H9 (cell line): ENCODE measurements at regions not wholly inside any gene's neighbourhood (a gene's known extent, or its start where the extent isn't known, plus 50 kb on each side); places are given as distances from the start of the nearest gene placed in this dataset.

ENCODE experiments used
- DNase-seq: peaks from one replicate; pipeline ENCODE4 v3.0.0-alpha.2; 2017
- H2AFZ ChIP-seq: one replicate; pipeline ENCODE4 v1.6.1; 2013; ENCODE audit warnings: mild to moderate bottlenecking, low read length, control low read depth, moderate library complexity
- H2AK5ac ChIP-seq: 2 replicates; pipeline ENCODE4 v1.6.1; 2013; ENCODE audit warnings: low read length, control low read depth, mixed read lengths; ENCODE audit not compliant: insufficient read length
- H2BK120ac ChIP-seq: one replicate; pipeline ENCODE4 v1.6.1; 2013; ENCODE audit warnings: low read depth, mild to moderate bottlenecking, low read length, control low read depth, inconsistent platforms; ENCODE audit not compliant: poor library complexity, severe bottlenecking
- H2BK12ac ChIP-seq: 2 replicates; pipeline ENCODE4 v1.6.1; 2013; ENCODE audit warnings: low read length, control low read depth, mixed read lengths, low read depth; ENCODE audit not compliant: insufficient read length
- H2BK15ac ChIP-seq: 2 replicates; pipeline ENCODE4 v1.6.1; 2013; ENCODE audit warnings: low read depth, low read length, control low read depth
- H2BK20ac ChIP-seq: one replicate; pipeline ENCODE4 v1.6.1; 2013; ENCODE audit warnings: low read depth, mild to moderate bottlenecking, low read length, control low read depth, inconsistent platforms; ENCODE audit not compliant: poor library complexity, severe bottlenecking
- H2BK5ac ChIP-seq: 2 replicates; pipeline ENCODE4 v1.6.1; 2013; ENCODE audit warnings: low read length, control low read depth, mixed read lengths; ENCODE audit not compliant: insufficient read length
- H3K14ac ChIP-seq: 2 replicates; pipeline ENCODE4 v1.6.1; 2013; ENCODE audit warnings: low read length, control low read depth; ENCODE audit not compliant: insufficient read depth
- H3K18ac ChIP-seq: 2 replicates; pipeline ENCODE4 v1.6.1; 2013; ENCODE audit warnings: low read depth, mild to moderate bottlenecking, mixed read lengths, low read length, control low read depth; ENCODE audit not compliant: insufficient read length
- H3K23ac ChIP-seq: 2 replicates; pipeline ENCODE4 v1.6.1; 2013; ENCODE audit warnings: low read length, control low read depth, mixed read lengths, low read depth; ENCODE audit not compliant: insufficient read length
- H3K23me2 ChIP-seq: 2 replicates; pipeline ENCODE4 v1.6.1; 2013; ENCODE audit warnings: low read depth, mild to moderate bottlenecking, mixed read lengths, low read length, control low read depth; ENCODE audit not compliant: insufficient read length, poor library complexity, severe bottlenecking
- H3K27ac ChIP-seq: 2 replicates; pipeline ENCODE4 v1.5.1; 2013; ENCODE audit warnings: low read length, control low read depth, mixed read lengths, low read depth; ENCODE audit not compliant: insufficient read length
- H3K27me3 ChIP-seq: 2 replicates; pipeline ENCODE4 v1.6.1; 2013; ENCODE audit warnings: low read length, control low read depth, inconsistent platforms; ENCODE audit not compliant: insufficient read depth
- H3K4ac ChIP-seq: 2 replicates; pipeline ENCODE4 v1.6.1; 2013; ENCODE audit warnings: low read depth, mild to moderate bottlenecking, control low read depth, inconsistent platforms, low read length, moderate library complexity
- H3K4me1 ChIP-seq: 2 replicates; pipeline ENCODE4 v1.6.1; 2013; ENCODE audit warnings: low read length, control low read depth, inconsistent platforms; ENCODE audit not compliant: insufficient read depth
- H3K4me2 ChIP-seq: 2 replicates; pipeline ENCODE4 v1.6.1; 2013; ENCODE audit warnings: low read length, control low read depth, mixed read lengths; ENCODE audit not compliant: insufficient read length, insufficient read depth
- H3K56ac ChIP-seq: 2 replicates; pipeline ENCODE4 v1.6.1; 2013; ENCODE audit warnings: low read depth, mild to moderate bottlenecking, mixed read lengths, low read length, control low read depth; ENCODE audit not compliant: insufficient read length
- H3K79me1 ChIP-seq: 2 replicates; pipeline ENCODE4 v1.6.1; 2013; ENCODE audit warnings: low read depth, mild to moderate bottlenecking, moderate library complexity, low read length, control low read depth, inconsistent platforms; ENCODE audit not compliant: insufficient read depth, poor library complexity, severe bottlenecking
- H3K79me2 ChIP-seq: 2 replicates; pipeline ENCODE4 v1.6.1; 2013; ENCODE audit warnings: low read length, control low read depth, inconsistent platforms; ENCODE audit not compliant: insufficient read depth
- H3K9ac ChIP-seq: 2 replicates; pipeline ENCODE4 v1.6.1; 2013; ENCODE audit warnings: low read length, control low read depth, mixed read lengths; ENCODE audit not compliant: insufficient read length; ENCODE audit errors: extremely low read depth
- H3K9me3 ChIP-seq: one replicate; pipeline ENCODE4 v1.6.1; 2013; ENCODE audit warnings: low read depth, low read length, inconsistent platforms; ENCODE audit not compliant: control insufficient read depth
- H3T11ph ChIP-seq: one replicate; pipeline ENCODE4 v1.6.1; 2013; ENCODE audit warnings: mild to moderate bottlenecking, low read length, control low read depth, inconsistent platforms
- H4K20me1 ChIP-seq: one replicate; pipeline ENCODE4 v1.6.1; 2013; ENCODE audit not compliant: control insufficient read depth, insufficient read length, insufficient read depth
- H4K5ac ChIP-seq: 2 replicates; pipeline ENCODE4 v1.6.1; 2013; ENCODE audit warnings: low read depth, mild to moderate bottlenecking, mixed read lengths, low read length, control low read depth; ENCODE audit not compliant: insufficient read length
- H4K8ac ChIP-seq: replicated peaks from 2 replicates; pipeline ENCODE4 v1.6.1; 2013; ENCODE audit warnings: low read length, control low read depth, mixed read lengths, low read depth; ENCODE audit not compliant: insufficient read length
- H4K91ac ChIP-seq: 2 replicates; pipeline ENCODE4 v1.6.1; 2013; ENCODE audit warnings: low read depth, mild to moderate bottlenecking, moderate library complexity, mixed read lengths, low read length, control low read depth; ENCODE audit not compliant: insufficient read length
- H3K27ac Mint-ChIP-seq, 3 experiments: 2 replicates in 2 of 3; 3 replicates in 1 of 3; pipeline ENCODE4 v1.8.0; 2020 to 2021; ENCODE audit warnings: mixed read lengths in 3 of 3, mild to moderate bottlenecking in 1 of 3, moderate library complexity in 1 of 3
- H3K27me3 Mint-ChIP-seq: 2 replicates; pipeline ENCODE4 v1.8.0; 2021; ENCODE audit warnings: low read depth, mild to moderate bottlenecking, moderate library complexity, mixed read lengths
- H3K36me3 Mint-ChIP-seq, 3 experiments: 2 replicates in 2 of 3; 3 replicates in 1 of 3; pipeline ENCODE4 v1.8.0; 2020 to 2021; ENCODE audit warnings: low read depth in 3 of 3, mixed read lengths in 3 of 3; ENCODE audit not compliant: insufficient read depth in 1 of 3
- H3K4me1 Mint-ChIP-seq, 2 experiments: 2 replicates each; pipeline ENCODE4 v1.8.0; 2020; ENCODE audit warnings: mixed read lengths in 2 of 2
- H3K4me3 Mint-ChIP-seq, 2 experiments: 2 replicates in 1 of 2; 3 replicates in 1 of 2; pipeline ENCODE4 v1.8.0; 2020 to 2021; ENCODE audit warnings: mild to moderate bottlenecking in 2 of 2, mixed read lengths in 2 of 2, moderate library complexity in 1 of 2
- H3K9me3 Mint-ChIP-seq, 2 experiments: 2 replicates in 1 of 2; 3 replicates in 1 of 2; pipeline ENCODE4 v1.8.0; 2020; ENCODE audit warnings: mild to moderate bottlenecking in 2 of 2, mixed read lengths in 2 of 2, moderate library complexity in 1 of 2
- WGBS: extraction: QIAGEN DNeasy Blood & Tissue Kit; methylation state at CpG from one replicate; pipeline ENCODE4 v1.1.7; 2013; ENCODE audit warnings: missing lambda C conversion rate, low lambda C conversion rate, mixed read lengths; ENCODE audit not compliant: insufficient read length; ENCODE audit errors: extremely low coverage; 5-methylcytosine and 5-hydroxymethylcytosine counted together
- TF ChIP-seq, protein P1 (sequence below): fragments of 200-600 bp; sonication (generic); conservative IDR thresholded peaks from 3 replicates; pipeline ENCODE4 v1.8.0; 2021; ENCODE audit warnings: antibody characterized with exemption, mild to moderate bottlenecking

DNA sequence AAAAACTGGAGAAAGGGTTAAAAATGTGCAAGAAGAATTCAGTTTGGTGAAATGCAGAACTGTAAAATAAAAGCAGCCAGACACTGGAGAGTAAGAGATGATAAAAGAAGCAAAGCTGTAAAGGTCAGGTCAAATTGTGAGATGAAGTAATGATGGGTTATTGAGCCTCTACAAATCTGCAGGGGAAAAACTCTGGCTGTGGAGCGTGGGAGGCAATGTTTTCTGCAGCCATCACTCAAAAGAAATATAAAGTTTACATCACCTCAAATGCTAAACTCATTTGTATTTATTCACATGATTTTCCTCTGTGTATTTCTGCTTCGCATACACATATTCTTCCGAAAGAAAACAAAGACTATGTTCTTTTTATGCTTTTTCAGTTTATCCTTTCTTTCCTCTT lies 158.8 kb upstream of the GPR149 start:
- no peaks in the 10 kb centered on the region for H3K27me3 Mint-ChIP-seq
- Histone ChIP-seq H2AFZ (no peak overlapping the region), H3K23ac (no peak overlapping the region)

More for the DNA sequence above, 158.8 kb upstream of the GPR149 start:
- Histone ChIP-seq H3K27me3 (no peaks in the 10 kb centered on the region), H2BK5ac (no peak overlapping the region), H3K4me1 (no peaks in the 10 kb centered on the region), H3K18ac (no peak overlapping the region), H3K79me1 (no peaks in the 10 kb centered on the region), H2BK120ac (no peak overlapping the region), H3K9ac (no peak overlapping the region), H2AK5ac (no peak overlapping the region), H3K4me2 (no peak overlapping the region), H3K4ac (no peak overlapping the region), H3K56ac (no peak overlapping the region), H3K9me3 (no peaks in the 10 kb centered on the region), H4K5ac (no peak overlapping the region), H2BK20ac (no peak overlapping the region), H3K23me2 (no peaks in the 10 kb centered on the region), H3K79me2 (no peaks in the 10 kb centered on the region), H4K8ac (no peak overlapping the region), H3K14ac (no peak overlapping the region), H2BK15ac (no peak overlapping the region), H2BK12ac (no peak overlapping the region), H4K20me1 (no peaks in the 10 kb centered on the region), H4K91ac (no peak overlapping the region), H3K27ac (no peak overlapping the region), H3T11ph (no peak overlapping the region)
- H3K36me3 Mint-ChIP-seq, result no peaks in the 10 kb centered on the region
- H3K4me3 Mint-ChIP-seq, result no peak overlapping the region
- no peak overlapping the region for H3K27ac Mint-ChIP-seq
- WGBS, result no CpG with 5 or more reads among the region's 3 CpGs
- TF ChIP-seq, protein P1, sequence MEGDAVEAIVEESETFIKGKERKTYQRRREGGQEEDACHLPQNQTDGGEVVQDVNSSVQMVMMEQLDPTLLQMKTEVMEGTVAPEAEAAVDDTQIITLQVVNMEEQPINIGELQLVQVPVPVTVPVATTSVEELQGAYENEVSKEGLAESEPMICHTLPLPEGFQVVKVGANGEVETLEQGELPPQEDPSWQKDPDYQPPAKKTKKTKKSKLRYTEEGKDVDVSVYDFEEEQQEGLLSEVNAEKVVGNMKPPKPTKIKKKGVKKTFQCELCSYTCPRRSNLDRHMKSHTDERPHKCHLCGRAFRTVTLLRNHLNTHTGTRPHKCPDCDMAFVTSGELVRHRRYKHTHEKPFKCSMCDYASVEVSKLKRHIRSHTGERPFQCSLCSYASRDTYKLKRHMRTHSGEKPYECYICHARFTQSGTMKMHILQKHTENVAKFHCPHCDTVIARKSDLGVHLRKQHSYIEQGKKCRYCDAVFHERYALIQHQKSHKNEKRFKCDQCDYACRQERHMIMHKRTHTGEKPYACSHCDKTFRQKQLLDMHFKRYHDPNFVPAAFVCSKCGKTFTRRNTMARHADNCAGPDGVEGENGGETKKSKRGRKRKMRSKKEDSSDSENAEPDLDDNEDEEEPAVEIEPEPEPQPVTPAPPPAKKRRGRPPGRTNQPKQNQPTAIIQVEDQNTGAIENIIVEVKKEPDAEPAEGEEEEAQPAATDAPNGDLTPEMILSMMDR, result no peak
- peaks cover 2 to 3% of the 10 kb centered on the region in 2 experiments; a peak in 1 of 4 replicates for H3K4me1 Mint-ChIP-seq
- H3K9me3 Mint-ChIP-seq, result no peaks in the 10 kb centered on the region
- no peak for DNase-seq
